ENCODE measurements at regions not wholly inside any gene's neighbourhood (a gene's known extent, or its start where the extent isn't known, plus 50 kb on each side); places are given as distances from the start of the nearest gene placed in this dataset.

GRCh38 chr22:48551716-48552268, 1275.9 kb downstream of the BRD1 start:
- DNase-seq (ENCODE audit: low read depth in 2 of 2) = no peak

DNA sequence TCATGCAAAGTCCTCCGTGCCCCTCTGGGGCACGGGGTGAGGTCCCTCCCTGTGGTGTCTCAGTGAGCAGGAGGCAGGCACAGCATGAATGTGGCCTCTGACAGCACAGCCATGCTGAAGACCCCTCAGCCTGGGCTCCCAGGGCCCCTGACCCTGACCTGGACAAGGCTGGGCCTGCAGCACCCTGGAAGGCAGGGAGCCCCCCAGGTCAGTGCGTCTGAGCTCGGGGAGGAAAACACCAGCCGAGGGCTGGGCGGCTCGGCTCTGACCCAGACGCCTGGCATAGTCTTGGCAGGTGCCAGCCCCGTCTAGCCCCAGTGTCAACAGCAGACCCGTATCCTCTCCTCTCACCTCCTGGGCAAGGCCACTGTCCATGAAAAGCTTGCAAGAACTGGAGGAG, 1276.6 kb downstream of the BRD1 start:
- no peak for DNase-seq (ENCODE audit: low read depth in 2 of 2)

GRCh38 chr22:48548391-48548790, 1279.3 kb downstream of the BRD1 start:
- DNase-seq (ENCODE audit: low read depth in 2 of 2) = no peak

DNA sequence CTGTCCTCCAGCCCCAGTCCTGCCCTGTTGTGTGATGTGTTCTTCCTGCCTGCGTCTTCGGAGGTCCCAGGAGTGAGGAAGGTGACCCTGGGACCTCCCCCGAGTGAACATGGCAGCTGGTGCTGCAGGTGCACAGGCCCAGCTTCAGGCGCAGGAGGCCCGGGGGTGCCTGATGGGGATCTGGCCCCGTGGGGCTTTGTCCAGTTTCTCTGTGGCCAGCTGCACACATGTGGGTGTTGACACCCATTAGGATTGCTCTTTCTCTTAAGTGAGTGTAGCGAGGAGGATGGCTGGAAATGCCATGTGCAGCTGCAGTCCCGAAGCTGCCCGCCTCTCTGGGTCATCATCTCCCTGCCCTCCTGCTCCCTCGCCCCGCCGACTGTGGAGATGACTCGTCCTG, 1279.7 kb downstream of the BRD1 start:
- no peak for DNase-seq (ENCODE audit: low read depth in 2 of 2)

- DNase-seq (ENCODE audit: low read depth in 2 of 2) = no peak
These were observed 1280.8 kb downstream of the BRD1 start for GRCh38 chr22:48546653-48547424.

DNA sequence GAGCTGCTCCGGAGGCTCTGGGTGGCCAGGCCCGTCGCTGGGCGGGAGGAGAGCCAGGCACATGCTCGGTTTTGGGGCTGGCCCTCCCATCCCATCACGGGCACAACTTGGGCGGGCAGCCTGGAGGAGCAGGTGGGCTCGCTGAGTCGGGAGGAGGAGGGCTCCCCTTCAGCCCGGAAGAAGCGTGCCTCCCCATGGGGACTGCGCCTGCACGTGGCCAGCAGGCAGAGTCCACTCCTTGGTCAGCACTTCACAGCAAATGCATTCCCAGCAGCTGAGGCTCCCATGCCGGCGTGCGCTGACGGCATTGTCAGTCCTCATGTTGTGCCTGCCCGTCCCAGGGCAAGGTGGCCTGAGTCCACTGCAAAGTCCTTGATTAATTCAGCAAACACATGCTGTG, 1281.7 kb downstream of the BRD1 start:
- DNase-seq (ENCODE audit: low read depth in 2 of 2) = no peak

- no peak for DNase-seq (ENCODE audit: low read depth in 2 of 2)
These were observed 1286.1 kb downstream of the BRD1 start for GRCh38 chr22:48541401-48542098.

DNA sequence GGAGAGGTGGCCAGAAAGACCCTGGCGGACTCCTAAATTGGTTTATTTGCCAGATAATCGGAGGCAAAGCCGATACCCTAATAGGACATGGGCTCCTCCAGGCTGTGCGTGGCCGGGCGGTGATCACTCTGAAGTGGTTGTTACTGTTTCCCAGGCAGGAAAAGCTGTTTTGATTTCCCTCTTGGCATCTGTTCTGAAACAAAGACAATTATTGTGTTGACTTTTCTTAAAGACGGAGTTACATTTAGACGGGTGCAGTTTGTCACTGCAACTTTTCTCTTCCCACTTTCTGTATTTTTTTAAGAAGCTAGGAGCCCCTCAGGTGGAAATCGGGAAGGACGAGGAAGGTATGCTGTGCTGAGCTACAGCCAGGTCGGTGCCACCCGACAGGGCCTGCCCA, 1288.4 kb downstream of the BRD1 start:
- no peak for DNase-seq (ENCODE audit: low read depth in 2 of 2)

DNA sequence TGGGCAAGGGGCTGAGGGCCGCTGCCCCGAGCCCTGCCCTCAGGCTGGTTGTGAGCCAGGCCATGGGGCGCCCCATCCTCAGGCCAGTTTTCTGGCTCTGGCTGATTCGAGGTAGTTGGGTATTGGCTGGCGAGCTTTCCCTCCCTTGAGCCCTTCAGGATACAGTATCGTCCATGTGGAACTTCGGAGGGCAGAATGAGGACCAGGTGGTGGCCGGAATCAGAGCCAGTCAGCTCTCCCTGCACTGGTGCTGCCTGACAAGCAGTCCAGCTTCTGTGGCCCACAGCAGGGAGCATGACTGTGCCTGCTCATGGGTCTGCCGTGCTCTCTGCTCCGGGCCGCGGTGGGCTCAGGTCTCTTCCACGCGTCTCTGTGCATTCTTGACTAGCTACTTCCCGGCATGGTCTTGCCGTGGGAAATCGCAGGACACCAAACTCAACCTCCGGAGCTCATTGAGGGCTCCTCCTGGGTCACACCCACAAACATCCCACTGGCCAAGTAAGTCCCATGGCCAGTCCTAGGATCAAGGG, 1289.3 kb downstream of the BRD1 start:
- no peak for DNase-seq (ENCODE audit: low read depth in 2 of 2)

DNA sequence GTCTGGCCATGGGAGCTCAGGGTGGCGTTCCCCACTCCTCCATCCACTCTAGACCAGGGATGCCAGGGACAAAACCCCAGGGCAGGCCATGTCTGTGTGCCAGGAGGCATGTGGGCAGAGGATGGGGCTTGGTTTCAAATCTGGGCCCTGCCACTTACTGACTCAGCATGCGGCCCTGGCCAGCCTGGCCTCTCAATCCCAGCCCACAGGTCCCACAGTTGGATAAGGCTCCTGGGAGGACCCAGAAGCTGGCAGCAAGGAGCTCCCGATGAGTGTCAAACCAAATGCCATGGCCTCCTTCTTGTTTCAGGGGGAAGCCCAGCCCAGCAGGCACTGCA, 1290.4 kb downstream of the BRD1 start:
- DNase-seq (ENCODE audit: low read depth in 2 of 2) = no peak

DNA sequence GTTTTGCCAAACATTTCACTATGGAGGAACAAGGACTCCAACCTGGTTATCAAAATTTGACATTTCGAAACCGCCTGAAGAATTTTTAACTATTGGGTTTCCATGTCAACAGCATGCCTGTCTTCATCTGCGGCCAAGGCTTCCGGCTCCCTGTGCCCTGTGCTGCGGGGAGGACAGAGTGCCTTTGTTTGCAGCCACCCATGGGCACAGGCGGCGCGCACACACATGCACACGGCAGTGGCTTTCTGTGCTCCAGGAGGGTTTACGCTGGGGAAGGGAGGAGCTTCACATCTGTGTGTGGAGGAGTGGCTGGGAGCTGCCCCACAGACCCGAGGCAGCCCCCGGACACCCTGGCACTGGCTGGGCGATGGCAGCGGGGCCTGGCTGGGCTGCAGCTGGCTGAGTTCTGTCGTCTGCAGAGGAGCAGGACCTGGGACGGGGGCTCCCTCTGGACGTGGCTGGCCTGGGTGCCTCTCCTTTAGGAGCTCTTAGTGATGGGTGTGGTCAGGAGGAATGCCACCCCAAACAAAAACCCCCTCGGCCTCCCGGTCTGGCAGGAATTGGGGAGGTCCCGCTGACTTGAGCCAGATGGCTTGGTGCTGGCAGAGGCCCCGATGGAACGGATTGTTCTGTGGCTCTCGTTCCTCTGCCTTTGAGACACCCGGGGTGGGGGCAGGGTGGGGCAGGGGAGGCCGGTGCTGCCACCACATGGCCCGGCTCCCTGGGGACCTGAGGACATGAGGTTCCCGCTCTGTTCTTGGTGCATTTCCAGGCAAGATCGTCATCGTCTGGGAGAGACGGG, 1290.9 kb downstream of the BRD1 start:
- no peak for DNase-seq (ENCODE audit: low read depth in 2 of 2)

- DNase-seq (ENCODE audit: low read depth in 2 of 2) = no peak
These were observed 1291.7 kb downstream of the BRD1 start for GRCh38 chr22:48535868-48536540.

DNA sequence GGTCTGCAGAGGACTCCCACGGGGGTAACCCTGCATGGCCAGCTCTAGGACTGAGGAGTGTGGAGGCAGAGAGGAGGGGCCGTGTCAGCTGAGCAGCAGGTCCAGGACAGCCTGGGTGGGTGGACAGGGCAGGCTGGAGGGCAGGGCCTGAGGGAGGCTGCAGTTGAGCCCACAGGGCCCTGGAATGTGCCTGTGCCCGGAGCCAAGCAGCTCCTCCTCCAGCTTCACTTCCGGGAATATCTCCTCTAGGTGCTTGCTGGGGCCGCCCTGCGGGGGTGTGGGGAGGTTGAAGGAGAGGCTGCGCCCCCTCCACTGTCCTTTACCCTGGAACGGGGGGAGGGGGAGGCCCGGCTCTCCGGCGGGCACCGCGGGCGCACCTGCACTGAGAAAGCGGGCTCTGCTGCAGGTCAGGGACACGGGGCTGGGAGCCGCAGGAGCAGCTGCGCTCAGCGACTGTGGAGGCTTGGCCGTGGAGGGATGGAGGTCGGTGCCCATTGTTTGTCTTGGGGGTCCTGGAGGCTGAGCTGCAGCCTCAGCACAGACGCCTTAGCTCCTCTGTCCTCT, 1293.2 kb downstream of the BRD1 start:
- no peak for DNase-seq (ENCODE audit: low read depth in 2 of 2)

DNA sequence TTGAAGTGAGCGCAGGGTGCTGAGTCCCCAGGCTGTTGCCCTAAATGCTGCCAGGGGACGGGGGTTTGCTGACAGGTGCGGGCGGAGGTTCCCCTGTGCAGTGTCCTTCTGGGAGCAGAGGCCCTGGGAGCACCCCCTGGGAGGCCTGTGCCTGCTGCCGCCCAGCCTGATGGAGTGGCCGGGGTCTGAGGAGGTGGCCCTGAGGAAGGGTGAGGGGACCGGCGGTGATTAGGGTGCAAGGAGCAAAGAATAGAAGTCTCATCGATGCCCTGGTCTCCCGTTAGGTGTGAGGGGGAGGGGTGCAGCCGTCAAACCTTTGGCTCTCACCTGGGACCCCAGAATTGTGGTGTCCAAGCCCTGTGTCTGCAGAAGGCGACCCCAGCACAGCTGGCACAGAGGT, 1294.7 kb downstream of the BRD1 start:
- DNase-seq (ENCODE audit: low read depth in 2 of 2) = no peak

DNA sequence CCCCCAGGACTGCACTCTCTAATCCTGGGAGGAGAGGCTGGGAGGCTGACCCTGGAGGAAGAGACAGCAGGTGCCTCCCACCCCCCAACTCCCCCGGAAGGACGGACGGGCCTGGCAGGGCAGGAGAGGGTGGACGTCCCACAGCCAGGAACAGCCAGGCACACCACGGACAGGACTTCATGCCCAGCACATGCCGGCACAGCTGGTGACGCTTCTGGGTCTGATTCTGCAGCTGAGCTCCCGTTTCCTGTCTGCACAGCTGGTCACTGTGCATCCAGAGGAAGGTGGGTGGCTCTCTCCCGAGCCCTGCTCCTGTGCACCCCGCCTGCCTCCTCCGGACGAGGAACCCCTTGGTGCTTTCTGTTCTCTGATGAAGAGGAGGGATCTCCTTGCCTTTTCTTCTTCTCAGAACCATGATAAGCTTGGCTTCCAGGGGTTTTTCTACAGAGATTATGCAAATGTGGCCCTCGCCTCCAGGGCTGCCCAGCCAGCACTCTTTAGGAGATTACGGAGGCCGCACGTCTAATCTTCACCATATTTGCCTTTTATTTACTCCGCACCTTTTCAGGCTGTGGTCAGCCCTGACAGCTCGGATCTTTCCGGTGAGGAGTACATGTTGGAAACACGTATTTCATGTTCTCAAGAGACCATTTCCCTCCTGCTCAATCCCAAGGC, 1295.8 kb downstream of the BRD1 start:
- DNase-seq (ENCODE audit: low read depth in 2 of 2) = no peak

- no peak for DNase-seq (ENCODE audit: low read depth in 2 of 2)
These were observed 1296.6 kb downstream of the BRD1 start for GRCh38 chr22:48531108-48531507.

- no peak for DNase-seq (ENCODE audit: low read depth in 2 of 2)
These were observed 1297.0 kb downstream of the BRD1 start for GRCh38 chr22:48530666-48531065.

- DNase-seq (ENCODE audit: low read depth in 2 of 2) = no peak
These were observed 1299.3 kb downstream of the BRD1 start for GRCh38 chr22:48528221-48528915.

DNA sequence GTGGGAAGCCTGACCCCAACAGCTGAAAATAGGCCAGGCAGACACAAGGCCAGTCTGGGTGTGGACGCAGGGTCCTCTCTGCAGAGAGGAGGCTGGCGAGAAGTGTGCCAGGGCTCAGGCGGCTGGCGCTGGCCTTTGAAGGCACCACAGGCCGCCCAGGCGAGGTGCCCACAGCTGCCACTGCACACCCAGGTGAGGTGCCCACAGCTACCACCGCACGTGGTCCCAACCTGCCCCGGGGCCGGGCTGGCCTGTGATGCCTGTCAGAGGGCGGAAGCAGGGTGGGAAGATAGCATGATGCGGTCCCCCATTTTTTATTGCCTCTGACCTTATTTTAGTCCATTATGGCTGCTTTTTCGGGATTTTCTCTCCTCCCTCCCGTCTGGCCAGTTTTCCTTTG, 1303.9 kb downstream of the BRD1 start:
- no peak for DNase-seq (ENCODE audit: low read depth in 2 of 2)

- no peak for DNase-seq (ENCODE audit: low read depth in 2 of 2)
These were observed 1304.6 kb downstream of the BRD1 start for GRCh38 chr22:48523091-48523490.
